GM12892 (cell line): ENCODE measurements at regions not wholly inside any gene's neighbourhood (a gene's known extent, or its start where the extent isn't known, plus 50 kb on each side); places are given as distances from the start of the nearest gene placed in this dataset.

Source experiments
- POLR2A ChIP-seq: IDR thresholded peaks from 2 replicates; pipeline ENCODE4 v1.6.1; 2011; ENCODE audit warnings: low read depth, low read length, control low read depth
- TAF1 ChIP-seq: IDR thresholded peaks from 2 replicates; pipeline ENCODE4 v1.6.1; 2011; ENCODE audit warnings: low read depth, mild to moderate bottlenecking, control low read depth, low read length, borderline replicate concordance

DNA sequence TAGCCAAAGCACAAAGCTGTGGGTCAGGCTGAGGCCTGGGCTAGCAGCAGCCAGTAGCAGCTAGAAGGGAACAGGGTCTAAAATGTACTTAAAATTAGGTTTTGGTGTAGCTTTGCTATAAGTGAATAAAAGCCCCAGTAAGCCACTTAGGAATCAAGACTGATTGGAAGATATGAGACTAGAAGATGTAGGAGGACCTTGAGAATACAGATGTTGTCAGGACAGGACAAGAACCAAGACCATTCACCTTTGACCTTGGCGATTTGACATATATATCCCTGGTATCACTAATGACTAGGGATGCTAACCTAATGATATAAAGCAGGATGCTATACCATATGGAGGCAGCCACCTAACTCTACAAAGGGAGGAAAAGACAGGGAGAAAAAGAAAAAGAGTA is 238.1 kb downstream of the FBXO8 start:
- TF ChIP-seq TAF1 (no peak), POLR2A (no peak)
